Gastroesophageal sphincter (tissue), 3 donors: ENCODE measurements at regions not wholly inside any gene's neighbourhood (a gene's known extent, or its start where the extent isn't known, plus 50 kb on each side); places are given as distances from the start of the nearest gene placed in this dataset.

Source experiments
- EP300 ChIP-seq: sonication (generic); formaldehyde crosslinking; IDR thresholded peaks from one replicate; pipeline ENCODE4 v1.6.1; 2017; ENCODE audit warnings: antibody characterized with exemption, mild to moderate bottlenecking
- POLR2A ChIP-seq, 2 donors: fragments of 450-650 bp; IDR thresholded peaks; one replicate each; pipeline ENCODE4 v1.6.1; 2017; ENCODE audit warnings: antibody characterized with exemption in 2 of 2, mild to moderate bottlenecking in 2 of 2, moderate library complexity in 1 of 2
- TF ChIP-seq, protein P1 (sequence below), 4 experiments: fragments of 200-600 bp in 2 of 4; fragments of 450-650 bp in 2 of 4; sonication (generic) in 1 of 4; IDR thresholded peaks; one replicate each; pipeline ENCODE4 v1.5.1; 2017 to 2019; ENCODE audit warnings: antibody characterized with exemption in 4 of 4, mild to moderate bottlenecking in 2 of 4, moderate library complexity in 2 of 4

DNA sequence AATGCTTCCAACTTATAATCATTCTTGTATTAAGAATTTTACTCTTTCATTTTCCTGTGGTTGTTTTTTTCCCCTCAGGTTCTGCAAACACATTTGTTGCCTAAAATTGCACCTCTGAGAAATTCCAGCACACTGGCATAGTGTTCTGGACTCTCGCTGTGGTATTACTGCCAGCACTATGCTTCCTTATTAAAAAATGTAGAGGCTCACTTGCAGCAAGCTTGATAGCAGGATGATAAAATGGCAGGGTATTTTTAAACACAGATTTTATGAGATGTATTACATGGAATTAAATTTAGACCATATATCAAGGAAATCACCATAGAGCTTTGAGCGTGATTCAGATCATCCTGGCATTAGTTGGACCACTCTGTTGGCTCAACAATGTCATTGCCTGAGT lies 416.7 kb upstream of the AKR1E2 start:
- TF ChIP-seq, protein P1, sequence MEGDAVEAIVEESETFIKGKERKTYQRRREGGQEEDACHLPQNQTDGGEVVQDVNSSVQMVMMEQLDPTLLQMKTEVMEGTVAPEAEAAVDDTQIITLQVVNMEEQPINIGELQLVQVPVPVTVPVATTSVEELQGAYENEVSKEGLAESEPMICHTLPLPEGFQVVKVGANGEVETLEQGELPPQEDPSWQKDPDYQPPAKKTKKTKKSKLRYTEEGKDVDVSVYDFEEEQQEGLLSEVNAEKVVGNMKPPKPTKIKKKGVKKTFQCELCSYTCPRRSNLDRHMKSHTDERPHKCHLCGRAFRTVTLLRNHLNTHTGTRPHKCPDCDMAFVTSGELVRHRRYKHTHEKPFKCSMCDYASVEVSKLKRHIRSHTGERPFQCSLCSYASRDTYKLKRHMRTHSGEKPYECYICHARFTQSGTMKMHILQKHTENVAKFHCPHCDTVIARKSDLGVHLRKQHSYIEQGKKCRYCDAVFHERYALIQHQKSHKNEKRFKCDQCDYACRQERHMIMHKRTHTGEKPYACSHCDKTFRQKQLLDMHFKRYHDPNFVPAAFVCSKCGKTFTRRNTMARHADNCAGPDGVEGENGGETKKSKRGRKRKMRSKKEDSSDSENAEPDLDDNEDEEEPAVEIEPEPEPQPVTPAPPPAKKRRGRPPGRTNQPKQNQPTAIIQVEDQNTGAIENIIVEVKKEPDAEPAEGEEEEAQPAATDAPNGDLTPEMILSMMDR (IDR thresholded peaks at IDR 0.05) = no peak
- TF ChIP-seq POLR2A (IDR thresholded peaks at IDR 0.05) (no peak), EP300 (no peak)
